ENCODE measurements at regions not wholly inside any gene's neighbourhood (a gene's known extent, or its start where the extent isn't known, plus 50 kb on each side); places are given as distances from the start of the nearest gene placed in this dataset.

- Histone ChIP-seq H3K27ac (no peak overlapping the region), H3K4me1 (no peaks in the 10 kb centered on the region), H3K36me3 (no peaks in the 10 kb centered on the region), H3K4me3 (no peak overlapping the region), H3K27me3 (no peaks in the 10 kb centered on the region), H3K9me3 (no peaks in the 10 kb centered on the region)
- TF ChIP-seq CTCF (IDR thresholded peaks at IDR 0.05): no peak
- intact Hi-C loops (cut with DNase I): no loop called here
- DNase-seq (ENCODE audit: low spot score in 2 of 2): no peak
These were observed 756.9 kb downstream of the TFAP2A start for GRCh38 chr6:9657994-9658393.

- Histone ChIP-seq H3K4me3 (no peak overlapping the region), H3K27ac (no peak overlapping the region), H3K9me3 (no peaks in the 10 kb centered on the region), H3K4me1 (no peaks in the 10 kb centered on the region), H3K27me3 (no peaks in the 10 kb centered on the region), H3K36me3 (no peaks in the 10 kb centered on the region)
- no peak for DNase-seq (ENCODE audit: low spot score in 2 of 2)
- intact Hi-C loops (cut with DNase I): no loop called here
- no peak for TF ChIP-seq CTCF (IDR thresholded peaks at IDR 0.05)
These were observed 767.3 kb downstream of the TFAP2A start for GRCh38 chr6:9647599-9647998.

- no peak overlapping the region for H3K4me3 ChIP-seq
- H3K9me3 ChIP-seq: no peaks in the 10 kb centered on the region
- TF ChIP-seq CTCF (IDR thresholded peaks at IDR 0.05): no peak
- no peaks in the 10 kb centered on the region for H3K36me3 ChIP-seq
- DNase-seq (ENCODE audit: low spot score in 2 of 2): no peak
- no peak overlapping the region for H3K27ac ChIP-seq
- no peaks in the 10 kb centered on the region for H3K27me3 ChIP-seq
- no peaks in the 10 kb centered on the region for H3K4me1 ChIP-seq
- intact Hi-C loops (cut with DNase I): no loop called here
These were observed 767.8 kb downstream of the TFAP2A start for GRCh38 chr6:9647071-9647445.

- H3K9me3 ChIP-seq: no peaks in the 10 kb centered on the region
- no peaks in the 10 kb centered on the region for H3K4me1 ChIP-seq
- DNase-seq (ENCODE audit: low spot score in 2 of 2): no peak
- no peak overlapping the region for H3K4me3 ChIP-seq
- no peak overlapping the region for H3K27ac ChIP-seq
- no peaks in the 10 kb centered on the region for H3K27me3 ChIP-seq
- no peak for TF ChIP-seq CTCF (IDR thresholded peaks at IDR 0.05)
- intact Hi-C loops (cut with DNase I): no loop called here
- no peaks in the 10 kb centered on the region for H3K36me3 ChIP-seq
These were observed 768.4 kb downstream of the TFAP2A start for GRCh38 chr6:9646342-9647070.

GRCh38 chr6:9638861-9639260, 776.0 kb downstream of the TFAP2A start:
- H3K4me3 ChIP-seq: no peak overlapping the region
- no peaks in the 10 kb centered on the region for H3K9me3 ChIP-seq
- no peak for DNase-seq (ENCODE audit: low spot score in 2 of 2)
- H3K4me1 ChIP-seq: no peaks in the 10 kb centered on the region
- intact Hi-C loops (cut with DNase I): no loop called here
- TF ChIP-seq CTCF (IDR thresholded peaks at IDR 0.05): no peak
- no peaks in the 10 kb centered on the region for H3K36me3 ChIP-seq
- H3K27me3 ChIP-seq: no peaks in the 10 kb centered on the region
- no peak overlapping the region for H3K27ac ChIP-seq

- no peak for DNase-seq (ENCODE audit: low spot score in 2 of 2)
- no peaks in the 10 kb centered on the region for H3K27me3 ChIP-seq
- H3K36me3 ChIP-seq: no peaks in the 10 kb centered on the region
- H3K27ac ChIP-seq: no peak overlapping the region
- no peak overlapping the region for H3K4me3 ChIP-seq
- TF ChIP-seq CTCF (IDR thresholded peaks at IDR 0.05): no peak
- intact Hi-C loops (cut with DNase I): no loop called here
- H3K9me3 ChIP-seq: peaks cover 0 to 8% of the 10 kb centered on the region in 2 donors
- H3K4me1 ChIP-seq: no peaks in the 10 kb centered on the region
These were observed 780.1 kb downstream of the TFAP2A start for GRCh38 chr6:9634776-9635175.

Data from ascending aorta (tissue), 2 donors.